CD1c-positive myeloid dendritic cell (primary cell): ENCODE measurements at regions not wholly inside any gene's neighbourhood (a gene's known extent, or its start where the extent isn't known, plus 50 kb on each side); places are given as distances from the start of the nearest gene placed in this dataset.
"Not testable (repeated sequence)": the region's sequence is repeated elsewhere in the genome, so short reads cannot be mapped to it uniquely, and the experiment has no call there.

Experiments used
- DNase-seq: peaks from one replicate; pipeline ENCODE4 v3.0.0-alpha.2; 2016; ENCODE audit errors: extremely low spot score

GRCh38 chrX:89539150-89539549, 382.6 kb upstream of the TGIF2LX start:
- DNase-seq = not testable (repeated sequence)

- DNase-seq = not testable (repeated sequence)
These were observed 364.6 kb upstream of the TGIF2LX start for GRCh38 chrX:89557146-89557545.

GRCh38 chrX:89562079-89562478, 359.6 kb upstream of the TGIF2LX start:
- not testable (repeated sequence) for DNase-seq

- DNase-seq = not testable (repeated sequence)
These were observed 358.6 kb upstream of the TGIF2LX start for GRCh38 chrX:89563107-89563506.

DNA sequence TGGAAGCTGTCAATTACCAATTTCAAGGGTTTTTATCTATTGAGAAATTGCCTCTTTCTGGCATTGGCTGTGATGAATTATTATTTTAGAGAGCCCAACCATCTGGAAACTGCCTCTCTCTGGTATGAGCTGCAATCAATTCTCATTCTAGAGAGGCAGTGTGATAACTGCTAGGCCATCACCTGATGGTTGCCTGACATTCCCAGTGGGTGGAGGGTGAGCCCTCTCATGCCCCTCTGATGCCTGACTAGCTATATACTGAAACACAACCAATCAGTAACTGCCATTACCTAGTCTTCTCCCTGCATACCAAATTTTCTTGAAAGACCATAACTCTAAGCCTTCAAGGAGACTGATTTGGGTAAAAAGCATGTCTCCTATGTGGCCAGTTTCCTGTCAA, 353.9 kb upstream of the TGIF2LX start:
- DNase-seq = not testable (repeated sequence)

DNA sequence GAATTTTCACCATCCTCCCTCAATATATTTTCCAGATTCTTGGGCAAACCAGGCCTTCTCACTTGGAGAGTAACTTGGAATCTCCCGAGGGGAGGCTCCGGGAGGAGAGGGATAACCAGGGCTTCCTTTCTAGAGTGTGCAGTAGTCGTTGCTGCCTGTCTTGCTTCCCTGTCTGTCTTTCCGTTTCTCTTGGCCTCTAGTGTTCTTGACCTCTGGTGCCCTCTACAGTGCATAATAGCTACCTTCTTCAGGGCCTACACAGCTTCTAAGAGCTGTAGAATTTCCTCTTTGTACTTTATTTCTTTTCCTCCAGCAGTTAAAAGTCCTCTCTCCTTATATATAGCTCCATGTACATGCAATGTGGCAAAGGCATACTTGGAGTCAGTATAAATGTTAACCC, 339.8 kb upstream of the TGIF2LX start:
- not testable (repeated sequence) for DNase-seq

DNA sequence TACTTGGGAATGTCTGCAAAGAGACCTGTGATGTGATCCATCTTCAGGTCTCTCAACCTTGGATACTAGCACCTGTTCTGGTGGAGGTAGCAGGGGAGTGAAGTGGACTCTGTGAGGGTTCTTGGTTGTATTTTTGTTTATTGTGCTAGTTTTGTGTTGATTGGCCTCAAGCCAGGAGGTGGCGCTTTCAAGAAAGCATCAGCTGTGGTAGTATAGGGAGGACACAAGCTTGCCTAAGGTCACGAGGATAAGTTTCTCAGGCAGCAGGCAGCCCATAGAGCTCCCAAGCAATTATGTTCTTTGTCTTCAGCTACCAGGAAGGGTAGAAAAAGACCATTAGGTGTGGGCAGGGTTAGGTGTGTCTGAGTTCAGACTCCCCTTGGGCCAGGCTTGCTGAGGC, 289.9 kb upstream of the TGIF2LX start:
- not testable (repeated sequence) for DNase-seq

DNA sequence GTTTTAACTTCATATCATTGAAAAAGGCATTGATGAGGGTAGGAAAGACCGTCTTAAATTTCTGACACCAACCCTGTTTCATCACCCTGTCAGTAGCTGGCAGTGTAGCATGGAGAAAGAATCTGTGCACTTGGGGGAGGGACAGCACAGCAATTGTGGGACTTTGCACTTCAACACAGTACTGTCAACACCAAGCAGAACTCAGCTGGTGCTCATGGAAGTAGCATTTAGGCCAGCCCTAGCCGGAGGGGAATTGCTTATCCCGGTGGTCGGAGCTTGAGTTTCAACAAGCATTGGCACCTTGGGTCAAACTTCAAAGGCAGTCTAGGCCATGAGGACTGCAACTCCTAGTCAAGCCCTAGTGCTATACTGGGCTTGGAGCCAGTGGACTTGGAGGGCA, 285.8 kb upstream of the TGIF2LX start:
- not testable (repeated sequence) for DNase-seq

DNA sequence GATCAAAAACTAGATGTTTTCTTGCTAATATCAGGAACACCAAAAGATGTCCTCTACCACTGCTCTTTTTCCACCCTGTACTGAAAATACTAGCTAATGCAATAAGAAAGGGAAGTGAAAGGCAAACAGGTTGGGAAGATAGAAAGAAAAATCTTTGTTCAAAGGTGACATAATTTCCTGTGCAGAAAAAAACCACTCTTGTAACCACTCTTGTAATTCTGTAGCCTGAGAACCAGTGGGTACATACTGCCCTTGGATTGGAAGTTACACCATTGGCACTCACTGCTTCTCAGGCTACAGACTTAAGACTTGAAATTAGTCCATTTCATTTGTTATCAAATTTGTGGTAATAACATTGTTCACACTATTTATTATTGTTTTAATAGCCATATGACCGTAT, 263.0 kb upstream of the TGIF2LX start:
- DNase-seq = not testable (repeated sequence)

DNA sequence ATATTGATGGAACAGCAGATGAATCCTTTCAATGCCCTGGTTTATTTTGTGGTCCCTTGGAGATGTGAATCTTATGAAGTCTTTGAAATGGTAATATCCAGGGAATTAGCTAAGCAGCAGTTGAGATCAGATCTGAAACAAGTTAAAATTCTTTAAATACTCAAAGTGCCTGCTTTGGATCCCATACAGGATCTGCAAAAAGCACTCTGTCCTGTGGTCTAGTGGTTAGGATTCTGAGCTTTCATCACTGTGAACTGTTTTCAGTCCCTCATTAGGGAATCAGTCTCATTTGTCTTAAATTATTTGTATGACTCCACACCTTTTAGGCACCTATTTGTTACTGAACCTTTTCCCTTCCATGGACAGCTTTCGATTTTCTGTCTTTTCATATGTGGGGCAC, 215.2 kb upstream of the TGIF2LX start:
- not testable (repeated sequence) for DNase-seq

GRCh38 chrX:89707363-89707927, 214.3 kb upstream of the TGIF2LX start:
- DNase-seq = not testable (repeated sequence)

- not testable (repeated sequence) for DNase-seq
These were observed 187.3 kb upstream of the TGIF2LX start for GRCh38 chrX:89734367-89734766.

DNA sequence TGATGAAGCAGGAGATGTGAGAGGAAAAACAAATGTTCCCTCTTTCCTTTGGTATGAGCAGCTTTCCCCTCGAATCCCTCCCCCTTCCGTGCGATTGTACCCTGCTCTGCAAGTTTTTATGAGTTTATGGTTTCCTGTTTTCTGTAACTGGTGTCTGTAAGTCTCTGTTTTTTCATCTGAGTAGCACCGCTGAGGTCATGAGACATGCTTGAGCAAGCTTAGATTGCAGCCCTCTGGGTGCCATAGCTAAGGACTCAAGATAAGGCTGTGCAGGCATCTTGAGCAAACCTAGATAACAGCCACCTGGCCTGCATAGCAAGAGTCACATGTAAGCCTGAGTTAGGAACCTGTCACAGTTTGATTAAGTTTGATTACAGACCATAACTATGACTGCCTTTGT, 165.2 kb upstream of the TGIF2LX start:
- DNase-seq = not testable (repeated sequence)

GRCh38 chrX:89757767-89758166, 163.9 kb upstream of the TGIF2LX start:
- DNase-seq = peak; percentile 1

DNA sequence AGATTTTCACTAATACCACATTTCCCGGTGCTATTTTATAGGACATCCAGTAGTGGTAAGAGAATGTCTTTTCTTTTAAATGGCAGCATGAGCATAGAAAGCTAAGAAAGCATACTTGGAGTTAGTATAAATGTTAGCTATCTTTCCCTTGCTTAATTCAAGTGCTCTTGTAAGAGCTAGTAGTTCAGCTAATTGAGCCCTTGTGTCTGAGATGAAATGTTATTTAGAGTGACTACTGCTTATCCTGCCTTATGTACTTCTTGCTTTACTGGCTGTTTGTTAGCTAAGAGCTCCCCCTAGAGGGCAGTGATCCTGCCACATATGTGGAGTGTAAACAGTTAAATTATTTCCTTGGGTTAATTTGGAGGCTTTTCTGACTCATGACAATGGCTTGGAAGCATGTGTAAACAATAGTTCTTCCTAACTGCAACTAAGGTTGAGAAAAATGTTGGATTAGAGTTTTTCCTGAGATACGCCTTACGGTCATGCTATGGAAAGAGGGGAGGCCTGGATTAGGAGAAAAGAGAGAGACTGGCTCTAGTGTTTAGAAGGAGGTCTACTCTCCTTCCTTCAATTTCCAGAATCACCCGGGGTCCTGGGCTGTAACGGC, 162.5 kb upstream of the TGIF2LX start:
- not testable (repeated sequence) for DNase-seq

- DNase-seq = not testable (repeated sequence)
These were observed 150.1 kb upstream of the TGIF2LX start for GRCh38 chrX:89771639-89772038.

DNA sequence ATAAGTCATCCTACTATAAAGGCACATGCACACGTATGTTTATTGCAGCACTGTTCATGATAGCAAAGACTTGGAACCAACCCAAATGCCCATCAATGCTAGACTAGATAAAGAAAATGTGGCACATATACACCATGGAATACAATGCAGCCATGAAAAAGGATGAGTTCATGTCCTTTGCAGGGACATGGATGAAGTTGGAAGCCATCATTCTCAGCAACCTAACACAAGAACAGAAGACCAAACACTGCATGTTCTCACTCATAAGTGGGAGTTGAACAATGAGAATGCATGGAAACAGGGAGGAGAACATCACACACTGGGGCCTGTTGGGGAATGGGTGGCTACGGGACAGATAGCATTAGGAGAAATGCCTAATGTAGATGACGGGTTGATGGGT, 110.3 kb upstream of the TGIF2LX start:
- DNase-seq = not testable (repeated sequence)

- DNase-seq = not testable (repeated sequence)
These were observed 82.0 kb upstream of the TGIF2LX start for GRCh38 chrX:89839723-89840122.

GRCh38 chrX:89871662-89872061, 50.0 kb upstream of the TGIF2LX start:
- DNase-seq = not testable (repeated sequence)
